Esophagus squamous epithelium (tissue), 4 donors: ENCODE measurements at regions not wholly inside any gene's neighbourhood (a gene's known extent, or its start where the extent isn't known, plus 50 kb on each side); places are given as distances from the start of the nearest gene placed in this dataset.

Source experiments
- POLR2A ChIP-seq, 4 donors: fragments of 450-650 bp; IDR thresholded peaks; one replicate each; pipeline ENCODE4 v1.6.1; 2017; ENCODE audit warnings: antibody characterized with exemption in 4 of 4, mild to moderate bottlenecking in 4 of 4, moderate library complexity in 3 of 4
- TF ChIP-seq, protein P1 (sequence below), 6 experiments: fragments of 450-650 bp in 4 of 6; fragments of 200-600 bp in 2 of 6; sonication (generic) in 2 of 6; IDR thresholded peaks; one replicate each; pipeline ENCODE4 v1.5.1; 2016 to 2019; ENCODE audit warnings: antibody characterized with exemption in 6 of 6, mild to moderate bottlenecking in 4 of 6, moderate library complexity in 4 of 6

DNA sequence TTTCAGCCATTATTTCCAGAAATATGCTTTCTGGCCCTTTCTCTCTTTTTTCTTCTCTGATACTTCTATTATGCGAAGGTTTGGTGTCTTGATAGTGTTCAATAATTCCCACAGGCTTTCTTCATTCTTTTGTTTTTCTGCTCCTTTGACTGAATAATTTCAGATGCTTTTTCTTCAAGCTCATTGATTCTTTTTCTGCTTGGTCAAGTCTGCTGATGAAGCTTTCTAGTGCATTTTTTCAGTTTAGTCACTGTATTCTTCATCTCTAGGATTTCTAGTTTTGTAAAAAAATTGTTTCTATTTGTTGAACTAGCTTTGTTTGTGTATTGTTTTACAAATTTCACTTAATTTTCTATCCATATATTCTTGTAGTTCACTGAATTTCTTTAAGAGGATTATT is 304.0 kb upstream of the TARS1 start:
- TF ChIP-seq, protein P1, sequence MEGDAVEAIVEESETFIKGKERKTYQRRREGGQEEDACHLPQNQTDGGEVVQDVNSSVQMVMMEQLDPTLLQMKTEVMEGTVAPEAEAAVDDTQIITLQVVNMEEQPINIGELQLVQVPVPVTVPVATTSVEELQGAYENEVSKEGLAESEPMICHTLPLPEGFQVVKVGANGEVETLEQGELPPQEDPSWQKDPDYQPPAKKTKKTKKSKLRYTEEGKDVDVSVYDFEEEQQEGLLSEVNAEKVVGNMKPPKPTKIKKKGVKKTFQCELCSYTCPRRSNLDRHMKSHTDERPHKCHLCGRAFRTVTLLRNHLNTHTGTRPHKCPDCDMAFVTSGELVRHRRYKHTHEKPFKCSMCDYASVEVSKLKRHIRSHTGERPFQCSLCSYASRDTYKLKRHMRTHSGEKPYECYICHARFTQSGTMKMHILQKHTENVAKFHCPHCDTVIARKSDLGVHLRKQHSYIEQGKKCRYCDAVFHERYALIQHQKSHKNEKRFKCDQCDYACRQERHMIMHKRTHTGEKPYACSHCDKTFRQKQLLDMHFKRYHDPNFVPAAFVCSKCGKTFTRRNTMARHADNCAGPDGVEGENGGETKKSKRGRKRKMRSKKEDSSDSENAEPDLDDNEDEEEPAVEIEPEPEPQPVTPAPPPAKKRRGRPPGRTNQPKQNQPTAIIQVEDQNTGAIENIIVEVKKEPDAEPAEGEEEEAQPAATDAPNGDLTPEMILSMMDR (IDR thresholded peaks at IDR 0.05), result no peak
- TF ChIP-seq POLR2A (IDR thresholded peaks at IDR 0.05), result no peak
